Bronchial epithelial cell (primary cell): ENCODE measurements at regions not wholly inside any gene's neighbourhood (a gene's known extent, or its start where the extent isn't known, plus 50 kb on each side); places are given as distances from the start of the nearest gene placed in this dataset.

ENCODE experiments used
- DNase-seq: peaks from one replicate; pipeline ENCODE4 v3.0.0-alpha.2; 2010; ENCODE audit warnings: low read depth
- FAIRE-seq: peaks from 2 replicates; lab custom pipeline; 2011; peaks lifted over from hg19 to GRCh38; lab: Jason Lieb, UNC
- H3K27me3 ChIP-seq: 2 replicates; pipeline ENCODE4 v1.5.1; 2011; ENCODE audit warnings: low read length; ENCODE audit not compliant: control insufficient read depth, insufficient read depth
- H3K36me3 ChIP-seq: 2 replicates; pipeline ENCODE4 v1.5.1; 2011; ENCODE audit warnings: low read length; ENCODE audit not compliant: control insufficient read depth, insufficient read depth
- H3K4me3 ChIP-seq: 2 replicates; pipeline ENCODE4 v1.5.1; 2011; ENCODE audit warnings: mild to moderate bottlenecking, low read depth, low read length, control low read depth
- TF ChIP-seq, protein P1 (sequence below): IDR thresholded peaks from 2 replicates; pipeline ENCODE4 v1.5.1; 2011; ENCODE audit warnings: mild to moderate bottlenecking, moderate library complexity, low read length, control low read depth, inconsistent platforms; ENCODE audit not compliant: insufficient read depth, severe bottlenecking

DNA sequence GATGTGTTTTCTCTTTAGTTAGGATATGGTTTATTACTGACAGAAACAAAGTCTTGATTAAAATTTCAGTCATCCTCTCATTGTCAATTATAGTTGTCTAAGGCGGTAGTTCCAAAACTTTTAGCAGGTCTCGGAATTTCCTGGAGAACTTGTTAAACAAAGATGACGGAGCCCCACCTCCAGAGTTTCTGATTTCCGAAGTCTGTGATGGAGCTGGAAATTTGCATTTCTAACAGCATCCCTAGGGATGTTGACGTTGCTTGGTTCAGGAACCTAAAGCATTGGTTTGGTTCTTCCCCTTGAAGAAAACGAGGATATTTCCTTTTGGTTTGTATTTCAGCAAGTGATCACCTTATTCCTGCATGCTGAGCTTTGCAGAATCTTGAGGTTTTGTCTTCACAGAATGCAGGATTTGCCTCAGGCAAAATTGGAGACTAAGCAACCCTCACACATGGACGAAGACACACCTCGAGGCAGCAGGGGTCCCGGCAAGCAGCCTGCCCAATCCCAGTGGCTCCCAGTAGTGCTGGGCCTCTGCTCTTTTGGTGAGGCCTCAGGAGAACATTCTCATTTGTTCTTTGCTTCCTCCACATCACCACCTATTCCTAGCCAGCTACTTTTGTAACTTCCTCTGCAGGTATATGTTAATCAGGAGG, 187.1 kb upstream of the PHACTR1 start:
- no peak for FAIRE-seq
- Histone ChIP-seq H3K36me3 (no peaks in the 10 kb centered on the region), H3K4me3 (no peak overlapping the region), H3K27me3 (no peaks in the 10 kb centered on the region)
- TF ChIP-seq, protein P1, sequence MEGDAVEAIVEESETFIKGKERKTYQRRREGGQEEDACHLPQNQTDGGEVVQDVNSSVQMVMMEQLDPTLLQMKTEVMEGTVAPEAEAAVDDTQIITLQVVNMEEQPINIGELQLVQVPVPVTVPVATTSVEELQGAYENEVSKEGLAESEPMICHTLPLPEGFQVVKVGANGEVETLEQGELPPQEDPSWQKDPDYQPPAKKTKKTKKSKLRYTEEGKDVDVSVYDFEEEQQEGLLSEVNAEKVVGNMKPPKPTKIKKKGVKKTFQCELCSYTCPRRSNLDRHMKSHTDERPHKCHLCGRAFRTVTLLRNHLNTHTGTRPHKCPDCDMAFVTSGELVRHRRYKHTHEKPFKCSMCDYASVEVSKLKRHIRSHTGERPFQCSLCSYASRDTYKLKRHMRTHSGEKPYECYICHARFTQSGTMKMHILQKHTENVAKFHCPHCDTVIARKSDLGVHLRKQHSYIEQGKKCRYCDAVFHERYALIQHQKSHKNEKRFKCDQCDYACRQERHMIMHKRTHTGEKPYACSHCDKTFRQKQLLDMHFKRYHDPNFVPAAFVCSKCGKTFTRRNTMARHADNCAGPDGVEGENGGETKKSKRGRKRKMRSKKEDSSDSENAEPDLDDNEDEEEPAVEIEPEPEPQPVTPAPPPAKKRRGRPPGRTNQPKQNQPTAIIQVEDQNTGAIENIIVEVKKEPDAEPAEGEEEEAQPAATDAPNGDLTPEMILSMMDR: no peak
- no peak for DNase-seq

DNA sequence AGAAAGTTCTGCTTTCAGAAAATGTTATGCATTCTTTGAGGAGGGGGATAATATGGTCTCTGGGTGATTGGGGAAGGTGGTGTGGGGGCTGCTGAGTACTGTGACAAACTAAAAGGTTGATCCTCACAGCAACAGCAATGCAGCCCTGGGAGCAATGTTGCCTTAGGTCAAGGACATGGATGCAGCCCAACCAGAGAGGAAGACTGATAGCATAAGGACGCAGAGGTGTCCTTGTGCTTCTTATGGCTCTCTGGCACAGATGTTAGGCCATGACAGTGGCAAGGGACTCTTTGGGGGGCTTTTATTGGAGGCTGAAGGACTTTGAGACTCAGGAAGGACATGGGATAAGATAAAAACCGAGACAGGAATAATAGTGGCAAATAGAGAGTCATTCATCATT, 186.2 kb upstream of the PHACTR1 start:
- no peak for DNase-seq
- FAIRE-seq: no peak
- Histone ChIP-seq H3K4me3 (no peak overlapping the region), H3K36me3 (no peaks in the 10 kb centered on the region), H3K27me3 (no peaks in the 10 kb centered on the region)
- TF ChIP-seq, protein P1: no peak

DNA sequence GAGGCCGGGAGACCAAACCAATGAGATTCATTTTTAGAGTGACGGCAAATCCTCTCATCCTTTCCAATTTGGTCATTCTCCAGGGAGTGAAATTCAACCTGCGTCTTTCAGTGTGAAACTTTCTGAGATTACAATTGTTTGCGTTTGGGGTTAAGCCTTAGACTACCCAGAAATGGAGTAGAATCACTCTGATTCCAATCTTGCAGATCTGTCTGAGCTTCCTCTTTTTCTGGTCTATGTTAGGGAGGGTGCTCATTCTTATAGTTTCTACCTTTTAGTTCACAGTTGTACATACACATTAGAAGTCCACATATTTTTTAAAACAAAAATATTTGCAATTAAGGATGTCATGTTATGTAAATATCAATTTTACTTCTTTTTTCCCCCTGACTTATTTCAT, 183.0 kb upstream of the PHACTR1 start:
- TF ChIP-seq, protein P1: no peak
- H3K4me3 ChIP-seq: no peak overlapping the region
- no peak for FAIRE-seq
- H3K36me3 ChIP-seq: no peaks in the 10 kb centered on the region
- peaks cover 2% of the 10 kb centered on the region for H3K27me3 ChIP-seq
- DNase-seq: no peak

DNA sequence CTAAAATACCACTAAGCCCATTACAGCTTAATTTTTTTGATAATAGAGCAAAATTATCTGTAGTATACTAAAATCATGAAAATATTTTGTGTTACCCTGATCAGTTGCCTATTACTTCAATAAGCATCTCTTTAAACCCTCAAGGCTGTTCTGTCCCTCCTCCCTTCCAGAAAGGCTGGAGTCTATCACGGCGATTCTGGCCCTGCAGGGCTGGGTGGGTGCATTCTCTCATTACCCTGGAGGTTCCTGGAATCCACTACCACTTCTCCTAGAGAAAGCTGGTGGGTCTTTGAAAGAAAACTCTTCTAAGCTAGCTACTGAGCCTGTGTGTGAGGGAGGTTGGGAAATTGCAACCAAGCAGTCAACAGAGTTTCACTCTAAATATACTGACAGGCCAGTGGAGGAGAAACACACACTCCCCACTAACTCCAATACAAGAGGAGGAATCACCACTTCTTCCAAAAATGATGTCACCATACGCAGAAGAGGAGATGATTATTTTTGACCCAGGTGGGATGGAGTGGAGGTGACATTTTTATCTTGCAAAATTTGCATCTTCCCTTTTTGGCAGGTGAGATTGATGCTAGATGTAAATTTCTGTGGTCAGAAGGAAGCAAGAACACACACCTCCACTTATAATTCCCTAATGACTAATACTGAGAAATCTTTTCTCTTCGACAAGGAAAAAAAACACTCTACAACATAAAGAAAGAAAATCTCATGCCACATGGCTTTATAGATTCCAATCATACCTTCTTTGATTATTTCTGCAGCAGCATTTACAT, 182.3 kb upstream of the PHACTR1 start:
- Histone ChIP-seq H3K27me3 (peaks cover 2% of the 10 kb centered on the region), H3K4me3 (no peak overlapping the region), H3K36me3 (no peaks in the 10 kb centered on the region)
- TF ChIP-seq, protein P1: no peak
- no peak for DNase-seq
- FAIRE-seq: no peak

DNA sequence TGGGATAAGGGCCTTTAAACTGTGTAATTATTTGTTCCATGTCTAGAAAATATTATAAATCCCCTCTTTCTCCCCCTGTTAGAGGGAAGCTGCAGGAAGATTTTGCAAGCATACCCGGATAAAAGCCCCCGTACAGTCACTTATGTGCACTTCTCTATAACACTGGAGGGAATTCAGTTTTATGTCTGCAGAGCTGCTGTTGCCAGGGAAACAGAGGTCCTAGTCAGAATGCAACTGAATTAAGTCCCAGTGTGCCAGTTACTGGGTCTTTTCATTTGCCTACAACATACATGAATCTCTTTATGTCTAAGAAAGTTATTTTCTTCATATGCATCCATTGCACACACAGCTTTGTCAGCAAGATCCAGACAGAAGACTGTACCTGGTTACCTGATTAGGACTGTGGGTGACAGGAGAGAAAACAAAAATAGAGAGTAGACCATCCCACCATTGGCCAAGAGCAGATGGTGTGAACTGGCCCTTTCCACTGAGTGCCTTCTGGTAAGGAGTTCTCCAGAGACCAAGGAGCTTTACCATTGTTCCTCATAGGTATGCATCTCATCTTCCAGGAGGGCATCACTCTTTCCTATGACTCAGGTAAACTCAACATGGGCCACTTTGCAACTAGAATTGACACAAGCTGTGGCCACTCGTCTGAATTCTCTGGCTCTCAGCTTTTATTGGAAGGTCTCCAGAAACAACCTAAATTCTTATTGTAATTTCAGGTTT, 180.8 kb upstream of the PHACTR1 start:
- peaks cover 2% of the 10 kb centered on the region for H3K27me3 ChIP-seq

More for the DNA sequence above, 180.8 kb upstream of the PHACTR1 start:
- DNase-seq: no peak
- no peak overlapping the region for H3K4me3 ChIP-seq
- TF ChIP-seq, protein P1: no peak
- FAIRE-seq: no peak
- no peaks in the 10 kb centered on the region for H3K36me3 ChIP-seq
